Vagina (tissue), 2 donors: ENCODE measurements at regions not wholly inside any gene's neighbourhood (a gene's known extent, or its start where the extent isn't known, plus 50 kb on each side); places are given as distances from the start of the nearest gene placed in this dataset.

Source experiments
- POLR2A ChIP-seq, 2 donors: fragments of 450-650 bp; IDR thresholded peaks; one replicate each; pipeline ENCODE4 v1.6.1; 2017; ENCODE audit warnings: antibody characterized with exemption in 2 of 2, mild to moderate bottlenecking in 2 of 2, moderate library complexity in 2 of 2
- POLR2AphosphoS5 ChIP-seq, 2 donors: sonication (generic); formaldehyde crosslinking; IDR thresholded peaks; one replicate each; pipeline ENCODE4 v1.9.0; 2017; ENCODE audit warnings: antibody characterized with exemption in 2 of 2, mild to moderate bottlenecking in 2 of 2, low read depth in 1 of 2; ENCODE audit not compliant: insufficient read depth in 1 of 2
- TF ChIP-seq, protein P1 (sequence below), 3 experiments: fragments of 450-650 bp in 2 of 3; fragments of 200-600 bp in 1 of 3; sonication (generic) in 1 of 3; IDR thresholded peaks; one replicate each; pipeline ENCODE4 v1.5.1; 2017 to 2019; ENCODE audit warnings: antibody characterized with exemption in 3 of 3, mild to moderate bottlenecking in 2 of 3, moderate library complexity in 2 of 3

GRCh38 chr1:175823406-175823805 is 80.0 kb upstream of the TNR start:
- TF ChIP-seq, protein P1, sequence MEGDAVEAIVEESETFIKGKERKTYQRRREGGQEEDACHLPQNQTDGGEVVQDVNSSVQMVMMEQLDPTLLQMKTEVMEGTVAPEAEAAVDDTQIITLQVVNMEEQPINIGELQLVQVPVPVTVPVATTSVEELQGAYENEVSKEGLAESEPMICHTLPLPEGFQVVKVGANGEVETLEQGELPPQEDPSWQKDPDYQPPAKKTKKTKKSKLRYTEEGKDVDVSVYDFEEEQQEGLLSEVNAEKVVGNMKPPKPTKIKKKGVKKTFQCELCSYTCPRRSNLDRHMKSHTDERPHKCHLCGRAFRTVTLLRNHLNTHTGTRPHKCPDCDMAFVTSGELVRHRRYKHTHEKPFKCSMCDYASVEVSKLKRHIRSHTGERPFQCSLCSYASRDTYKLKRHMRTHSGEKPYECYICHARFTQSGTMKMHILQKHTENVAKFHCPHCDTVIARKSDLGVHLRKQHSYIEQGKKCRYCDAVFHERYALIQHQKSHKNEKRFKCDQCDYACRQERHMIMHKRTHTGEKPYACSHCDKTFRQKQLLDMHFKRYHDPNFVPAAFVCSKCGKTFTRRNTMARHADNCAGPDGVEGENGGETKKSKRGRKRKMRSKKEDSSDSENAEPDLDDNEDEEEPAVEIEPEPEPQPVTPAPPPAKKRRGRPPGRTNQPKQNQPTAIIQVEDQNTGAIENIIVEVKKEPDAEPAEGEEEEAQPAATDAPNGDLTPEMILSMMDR (IDR thresholded peaks at IDR 0.05) = no peak
- no peak for TF ChIP-seq POLR2AphosphoS5 (IDR thresholded peaks at IDR 0.05; ENCODE audit: insufficient read depth in 1 of 2, low read depth in 1 of 2)
- TF ChIP-seq POLR2A (IDR thresholded peaks at IDR 0.05) = no peak
